ENCODE measurements at regions not wholly inside any gene's neighbourhood (a gene's known extent, or its start where the extent isn't known, plus 50 kb on each side); places are given as distances from the start of the nearest gene placed in this dataset.

DNA sequence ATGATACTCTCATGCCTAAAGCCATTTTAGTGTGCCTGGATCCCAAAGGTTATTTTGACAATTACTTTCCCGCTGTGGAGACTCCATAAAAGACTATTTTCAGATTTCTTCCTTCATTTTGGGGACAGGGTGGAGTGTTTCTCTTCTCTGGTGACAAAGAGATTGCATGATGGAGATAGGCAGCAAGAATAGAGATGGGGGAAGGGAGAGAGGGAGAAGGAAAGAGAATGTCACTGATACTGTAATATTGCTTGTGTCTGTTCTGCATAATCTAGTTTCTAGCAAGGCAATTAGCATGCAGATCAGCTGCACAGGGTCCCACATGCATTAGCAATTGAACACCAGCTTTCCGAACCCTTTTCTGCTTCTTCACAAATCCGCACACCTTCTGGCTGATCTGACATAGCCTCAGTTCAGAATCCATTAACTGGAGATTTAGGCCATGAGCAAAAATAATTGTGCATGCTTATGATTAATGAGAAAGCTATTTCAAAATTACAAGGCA lies 222.4 kb downstream of the OXSM start:
- TF ChIP-seq, protein P1, sequence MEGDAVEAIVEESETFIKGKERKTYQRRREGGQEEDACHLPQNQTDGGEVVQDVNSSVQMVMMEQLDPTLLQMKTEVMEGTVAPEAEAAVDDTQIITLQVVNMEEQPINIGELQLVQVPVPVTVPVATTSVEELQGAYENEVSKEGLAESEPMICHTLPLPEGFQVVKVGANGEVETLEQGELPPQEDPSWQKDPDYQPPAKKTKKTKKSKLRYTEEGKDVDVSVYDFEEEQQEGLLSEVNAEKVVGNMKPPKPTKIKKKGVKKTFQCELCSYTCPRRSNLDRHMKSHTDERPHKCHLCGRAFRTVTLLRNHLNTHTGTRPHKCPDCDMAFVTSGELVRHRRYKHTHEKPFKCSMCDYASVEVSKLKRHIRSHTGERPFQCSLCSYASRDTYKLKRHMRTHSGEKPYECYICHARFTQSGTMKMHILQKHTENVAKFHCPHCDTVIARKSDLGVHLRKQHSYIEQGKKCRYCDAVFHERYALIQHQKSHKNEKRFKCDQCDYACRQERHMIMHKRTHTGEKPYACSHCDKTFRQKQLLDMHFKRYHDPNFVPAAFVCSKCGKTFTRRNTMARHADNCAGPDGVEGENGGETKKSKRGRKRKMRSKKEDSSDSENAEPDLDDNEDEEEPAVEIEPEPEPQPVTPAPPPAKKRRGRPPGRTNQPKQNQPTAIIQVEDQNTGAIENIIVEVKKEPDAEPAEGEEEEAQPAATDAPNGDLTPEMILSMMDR (IDR thresholded peaks at IDR 0.05) = no peak
- no peak for TF ChIP-seq EZH2phosphoT487 (IDR thresholded peaks at IDR 0.05)
- TF ChIP-seq EZH2 (IDR thresholded peaks at IDR 0.05) = no peak
